PC-3 (cell line): ENCODE measurements at regions not wholly inside any gene's neighbourhood (a gene's known extent, or its start where the extent isn't known, plus 50 kb on each side); places are given as distances from the start of the nearest gene placed in this dataset.

Experiments used
- ATAC-seq: fragments of 200-7000 bp; cut with Tn5 transposase; 2 replicates; pipeline ENCODE4 v1.9.1; 2020; ENCODE audit warnings: mild to moderate bottlenecking, moderate library complexity
- BruUV-seq: library from RNA; stranded (reverse); fragments of 400-500 nt; replicated peaks from 2 replicates; lab custom pipeline; 2021; lab: Mats Ljungman, UMichigan
- CTCF ChIA-PET: fragments of 300-600 bp; sonication (Branson Sonifier 250); formaldehyde crosslinking; loops from one replicate; lab custom pipeline; 2022; ENCODE audit warnings: antibody characterized with exemption; lab: Charles Lee
- POLR2A ChIA-PET: fragments of 300-600 bp; sonication (Branson Sonifier 250); formaldehyde crosslinking; loops from one replicate; lab custom pipeline; 2022; ENCODE audit warnings: antibody characterized with exemption; ENCODE audit not compliant: unreplicated experiment; lab: Charles Lee
- DNase-seq: peaks from one replicate; pipeline ENCODE4 v3.0.0-alpha.2; 2015
- H2AFZ ChIP-seq: fragments of 300-600 bp; sonication (generic); 2 replicates; pipeline ENCODE4 v1.6.0; 2016; ENCODE audit warnings: antibody characterized with exemption, low read length
- H3F3A ChIP-seq: fragments of 300-600 bp; sonication (generic); one replicate; pipeline ENCODE4 v1.6.0; 2017; ENCODE audit warnings: antibody characterized with exemption, low read length, control low read depth, mild to moderate bottlenecking; ENCODE audit not compliant: unreplicated experiment
- H3K27ac ChIP-seq: fragments of 300-600 bp; sonication (generic); 2 replicates; pipeline ENCODE4 v1.5.1; 2016; ENCODE audit warnings: mild to moderate bottlenecking, low read length
- H3K27me3 ChIP-seq: fragments of 300-600 bp; sonication (generic); 2 replicates; pipeline ENCODE4 v1.6.1; 2016; ENCODE audit warnings: low read length, mixed read lengths
- H3K36me3 ChIP-seq: fragments of 300-600 bp; sonication (generic); 2 replicates; pipeline ENCODE4 v1.6.1; 2016; ENCODE audit warnings: low read depth, mixed run types, low read length, mixed read lengths
- H3K4me1 ChIP-seq: fragments of 300-600 bp; sonication (generic); 2 replicates; pipeline ENCODE4 v1.5.1; 2016; ENCODE audit warnings: low read length; ENCODE audit not compliant: insufficient read depth
- H3K4me2 ChIP-seq: fragments of 300-600 bp; sonication (generic); 2 replicates; pipeline ENCODE4 v1.6.0; 2016; ENCODE audit warnings: low read length
- H3K4me3 ChIP-seq: fragments of 300-600 bp; sonication (generic); 2 replicates; pipeline ENCODE4 v1.5.1; 2016; ENCODE audit warnings: mild to moderate bottlenecking, low read length, mixed read lengths
- H3K79me2 ChIP-seq: fragments of 300-600 bp; sonication (generic); 2 replicates; pipeline ENCODE4 v1.6.1; 2017; ENCODE audit warnings: low read length, mixed read lengths
- H3K9ac ChIP-seq: fragments of 300-600 bp; sonication (generic); 2 replicates; pipeline ENCODE4 v1.6.0; 2016; ENCODE audit warnings: mild to moderate bottlenecking, low read length
- H3K9me2 ChIP-seq: fragments of 300-600 bp; sonication (generic); replicated peaks from 2 replicates; pipeline ENCODE4 v1.6.1; 2016; ENCODE audit warnings: mixed run types, low read length, mixed read lengths
- H3K9me3 ChIP-seq: fragments of 300-600 bp; sonication (generic); 2 replicates; pipeline ENCODE4 v1.6.1; 2016; ENCODE audit warnings: low read length, mixed read lengths
- H4K20me1 ChIP-seq: fragments of 300-600 bp; sonication (generic); 2 replicates; pipeline ENCODE4 v1.6.1; 2016; ENCODE audit warnings: low read length, mixed read lengths
- EZH2 ChIP-seq: fragments of 300-600 bp; sonication (generic); IDR thresholded peaks from one replicate; pipeline ENCODE4 v1.6.1; 2017; ENCODE audit warnings: antibody characterized with exemption, mild to moderate bottlenecking, low read length; ENCODE audit not compliant: unreplicated experiment
- EZH2phosphoT487 ChIP-seq: fragments of 300-600 bp; sonication (generic); IDR thresholded peaks from 2 replicates; pipeline ENCODE4 v1.6.1; 2018; ENCODE audit warnings: mild to moderate bottlenecking, antibody characterized with exemption, low read length, borderline replicate concordance
- intact Hi-C: fragments of 100-400 bp; cut with micrococcal nuclease; formaldehyde crosslinking; loops from 2 replicates; pipeline ENCODE4 v1.9.0; 2023
- TF ChIP-seq, protein P1 (sequence below): fragments of 300-600 bp; sonication (generic); conservative IDR thresholded peaks from 2 replicates; pipeline ENCODE4 v1.5.1; 2017; ENCODE audit warnings: antibody characterized with exemption, low read depth, mild to moderate bottlenecking, low read length

DNA sequence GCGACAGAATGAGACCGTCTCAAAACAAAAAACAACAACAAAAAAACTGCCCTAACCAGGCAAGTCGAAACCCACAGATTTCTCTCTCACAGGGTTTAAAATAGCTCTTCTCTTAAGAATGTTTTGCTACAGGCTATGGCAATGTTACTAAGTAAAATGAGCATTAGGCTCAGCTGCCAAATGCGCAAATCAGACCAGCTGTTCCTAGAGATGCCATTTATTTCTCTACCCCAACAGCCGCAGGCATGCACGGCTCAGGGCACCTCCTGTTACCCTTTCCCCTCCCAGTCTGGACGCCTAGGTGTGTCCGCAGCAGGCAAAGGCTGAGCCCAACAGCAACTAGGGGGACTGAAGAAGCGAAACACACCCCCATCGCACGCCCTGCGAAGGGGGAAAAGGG lies 168.3 kb upstream of the MBL2 start:
- H3K4me3 ChIP-seq, result no peak overlapping the region
- no peaks in the 10 kb centered on the region for H3K9me3 ChIP-seq
- no peaks in the 10 kb centered on the region for H3K36me3 ChIP-seq
- CTCF ChIA-PET, result no interaction called here
- no TSS peak for BruUV-seq
- no peak overlapping the region for H3K9ac ChIP-seq
- DNase-seq (no peak), ATAC-seq (no peak)
- no peaks in the 10 kb centered on the region for H3K9me2 ChIP-seq
- no peaks in the 10 kb centered on the region for H3K27me3 ChIP-seq
- no peak overlapping the region for H3K27ac ChIP-seq
- no peak overlapping the region for H3K4me2 ChIP-seq
- no peak overlapping the region for H2AFZ ChIP-seq
- H3F3A ChIP-seq, result no peaks in the 10 kb centered on the region
- H3K4me1 ChIP-seq, result no peaks in the 10 kb centered on the region
- no peaks in the 10 kb centered on the region for H3K79me2 ChIP-seq
- H4K20me1 ChIP-seq, result no peaks in the 10 kb centered on the region
- TF ChIP-seq, protein P1, sequence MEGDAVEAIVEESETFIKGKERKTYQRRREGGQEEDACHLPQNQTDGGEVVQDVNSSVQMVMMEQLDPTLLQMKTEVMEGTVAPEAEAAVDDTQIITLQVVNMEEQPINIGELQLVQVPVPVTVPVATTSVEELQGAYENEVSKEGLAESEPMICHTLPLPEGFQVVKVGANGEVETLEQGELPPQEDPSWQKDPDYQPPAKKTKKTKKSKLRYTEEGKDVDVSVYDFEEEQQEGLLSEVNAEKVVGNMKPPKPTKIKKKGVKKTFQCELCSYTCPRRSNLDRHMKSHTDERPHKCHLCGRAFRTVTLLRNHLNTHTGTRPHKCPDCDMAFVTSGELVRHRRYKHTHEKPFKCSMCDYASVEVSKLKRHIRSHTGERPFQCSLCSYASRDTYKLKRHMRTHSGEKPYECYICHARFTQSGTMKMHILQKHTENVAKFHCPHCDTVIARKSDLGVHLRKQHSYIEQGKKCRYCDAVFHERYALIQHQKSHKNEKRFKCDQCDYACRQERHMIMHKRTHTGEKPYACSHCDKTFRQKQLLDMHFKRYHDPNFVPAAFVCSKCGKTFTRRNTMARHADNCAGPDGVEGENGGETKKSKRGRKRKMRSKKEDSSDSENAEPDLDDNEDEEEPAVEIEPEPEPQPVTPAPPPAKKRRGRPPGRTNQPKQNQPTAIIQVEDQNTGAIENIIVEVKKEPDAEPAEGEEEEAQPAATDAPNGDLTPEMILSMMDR, result no peak
- no peak for TF ChIP-seq EZH2
- TF ChIP-seq EZH2phosphoT487, result no peak
- intact Hi-C loops, result no loop called here
- POLR2A ChIA-PET, result no interaction called here

DNA sequence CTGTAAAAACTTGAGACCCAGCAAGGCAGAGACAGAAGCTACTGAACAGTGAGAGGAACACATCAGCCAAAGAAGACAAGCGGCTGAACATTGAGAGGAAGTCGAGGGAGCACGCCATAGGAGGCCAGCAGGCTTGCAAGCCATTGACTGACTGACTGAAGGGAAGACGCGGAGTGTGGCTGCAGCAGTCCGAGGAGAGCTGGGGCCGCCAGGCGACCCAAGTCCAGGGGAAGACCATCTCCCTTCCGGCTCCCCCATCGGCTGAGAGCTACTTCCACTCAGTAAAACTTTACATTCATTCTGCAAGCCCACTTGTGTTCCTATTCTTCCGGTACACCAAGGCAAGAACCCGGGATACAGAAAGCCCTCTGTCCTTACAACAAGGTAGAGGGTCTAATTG lies 167.3 kb upstream of the MBL2 start:
- no TSS peak for BruUV-seq
- H4K20me1 ChIP-seq, result no peaks in the 10 kb centered on the region
- TF ChIP-seq EZH2, result no peak
- TF ChIP-seq EZH2phosphoT487, result no peak
- TF ChIP-seq, protein P1, result no peak
- intact Hi-C loops, result no loop called here
- H3K27me3 ChIP-seq, result no peaks in the 10 kb centered on the region
- no peaks in the 10 kb centered on the region for H3K36me3 ChIP-seq
- ChIA-PET CTCF (no interaction called here), POLR2A (no interaction called here)
- H3K79me2 ChIP-seq, result no peaks in the 10 kb centered on the region
- H3K4me2 ChIP-seq, result no peak overlapping the region
- H3K4me1 ChIP-seq, result no peaks in the 10 kb centered on the region
- no peaks in the 10 kb centered on the region for H3K9me3 ChIP-seq
- no peak overlapping the region for H3K9ac ChIP-seq
- DNase-seq (no peak), ATAC-seq (no peak)
- H3K27ac ChIP-seq, result no peak overlapping the region
- H3F3A ChIP-seq, result no peaks in the 10 kb centered on the region
- no peak overlapping the region for H3K4me3 ChIP-seq
- H2AFZ ChIP-seq, result no peak overlapping the region
- no peaks in the 10 kb centered on the region for H3K9me2 ChIP-seq

DNA sequence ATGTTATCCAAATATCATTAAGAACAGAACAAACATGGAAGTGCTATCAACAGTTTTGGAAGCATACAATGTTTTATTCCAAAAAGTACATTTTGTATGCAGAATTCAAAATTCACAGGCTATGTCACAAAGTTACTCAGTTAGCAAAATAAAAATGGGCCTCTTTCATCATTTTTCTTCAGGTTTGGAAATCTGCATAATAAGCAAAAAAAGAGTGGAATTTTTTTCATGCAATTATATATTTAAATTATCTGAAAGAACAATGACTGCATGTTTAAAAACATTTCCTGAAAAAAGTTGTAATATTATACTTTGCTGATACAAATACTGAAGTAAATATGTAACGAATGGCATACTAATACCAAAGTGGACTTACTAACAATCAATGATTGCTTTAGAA lies 161.2 kb upstream of the MBL2 start:
- H3K79me2 ChIP-seq, result no peaks in the 10 kb centered on the region
- ATAC-seq (no peak), DNase-seq (no peak)
- no peaks in the 10 kb centered on the region for H3K36me3 ChIP-seq
- H3K9ac ChIP-seq, result no peak overlapping the region
- TF ChIP-seq, protein P1, result no peak
- TF ChIP-seq EZH2 (no peak), EZH2phosphoT487 (no peak)
- no peak overlapping the region for H3K4me2 ChIP-seq
- intact Hi-C loops, result no loop called here
- BruUV-seq, result no TSS peak
- no peak overlapping the region for H3K4me3 ChIP-seq
- ChIA-PET POLR2A (interaction anchor here (0.7 kb wide), 1 partner anchor 663 kb away, joined by 15 read pairs; no protein-coding TSS in a partner anchor), CTCF (interaction anchor here (0.7 to 1.0 kb wide), 5 partner anchors 18 to 711 kb away, joined by 3 to 9 read pairs (median 7); no protein-coding TSS in a partner anchor)
- H3F3A ChIP-seq, result no peaks in the 10 kb centered on the region
- H3K4me1 ChIP-seq, result no peaks in the 10 kb centered on the region
- no peak overlapping the region for H3K27ac ChIP-seq
- H3K9me2 ChIP-seq, result no peaks in the 10 kb centered on the region
- H3K9me3 ChIP-seq, result no peaks in the 10 kb centered on the region
- no peak overlapping the region for H2AFZ ChIP-seq
- 0 out of 2 replicates have a peak, but pooled peaks cover 3% of the 10 kb centered on the region for H3K27me3 ChIP-seq
- H4K20me1 ChIP-seq, result no peaks in the 10 kb centered on the region
